ENCODE measurements at regions not wholly inside any gene's neighbourhood (a gene's known extent, or its start where the extent isn't known, plus 50 kb on each side); places are given as distances from the start of the nearest gene placed in this dataset.
"Not testable (repeated sequence)": the region's sequence is repeated elsewhere in the genome, so short reads cannot be mapped to it uniquely, and the experiment has no call there.

- no peak overlapping the region for H3K27ac ChIP-seq
- no peak for ATAC-seq
- no peaks in the 10 kb centered on the region for H3K27me3 ChIP-seq
- no peak for TF ChIP-seq CTCF (IDR thresholded peaks at IDR 0.05)
- H3K4me1 ChIP-seq, result no peaks in the 10 kb centered on the region
- intact Hi-C loops (cut with DNase I), result no loop called here
- H3K4me3 ChIP-seq, result no peak overlapping the region
- 83 to 88% methylated on average over 9 of the region's 9 CpGs for WGBS, 2 donors
- no peak for DNase-seq
- H3K9me3 ChIP-seq, result no peaks in the 10 kb centered on the region
- FAIRE-seq, result no peak
- no peaks in the 10 kb centered on the region for H3K36me3 ChIP-seq
Observed at GRCh38 chr17:77631307-77631706, 327.2 kb upstream of the TNRC6C start.

GRCh38 chr17:77632619-77633018, 325.9 kb upstream of the TNRC6C start:
- Histone ChIP-seq H3K9me3 (no peaks in the 10 kb centered on the region), H3K4me3 (no peak overlapping the region), H3K4me1 (no peaks in the 10 kb centered on the region), H3K27me3 (peaks cover 0 to 2% (median 0%) of the 10 kb centered on the region in 4 donors), H3K36me3 (no peaks in the 10 kb centered on the region), H3K27ac (no peak overlapping the region)
- intact Hi-C loops (cut with DNase I), result no loop called here
- DNase-seq (no peak), ATAC-seq (no peak), FAIRE-seq (no peak)
- no peak for TF ChIP-seq CTCF (IDR thresholded peaks at IDR 0.05)
- 62 to 68% methylated on average over 6 of the region's 6 CpGs for WGBS, 2 donors

- TF ChIP-seq CTCF (IDR thresholded peaks at IDR 0.05), result no peak
- Histone ChIP-seq H3K4me3 (no peak overlapping the region), H3K27me3 (peaks cover 0 to 2% (median 0%) of the 10 kb centered on the region in 4 donors), H3K36me3 (no peaks in the 10 kb centered on the region), H3K4me1 (no peaks in the 10 kb centered on the region), H3K27ac (no peak overlapping the region), H3K9me3 (no peaks in the 10 kb centered on the region)
- ATAC-seq, result no peak
- WGBS, 2 donors, result 49 to 53% methylated on average over 4 of the region's 4 CpGs
- intact Hi-C loops (cut with DNase I), result no loop called here
- no peak for FAIRE-seq
- no peak for DNase-seq
Observed at GRCh38 chr17:77634710-77635109, 323.8 kb upstream of the TNRC6C start.

GRCh38 chr17:77635176-77635575, 323.3 kb upstream of the TNRC6C start:
- 71 to 75% methylated on average over 4 of the region's 4 CpGs for WGBS, 2 donors
- peaks cover 0 to 2% (median 0%) of the 10 kb centered on the region in 4 donors for H3K27me3 ChIP-seq
- H3K4me3 ChIP-seq, result no peak overlapping the region
- DNase-seq (no peak), FAIRE-seq (no peak), ATAC-seq (no peak)
- no peak for TF ChIP-seq CTCF (IDR thresholded peaks at IDR 0.05)
- no peaks in the 10 kb centered on the region for H3K9me3 ChIP-seq
- intact Hi-C loops (cut with DNase I), result no loop called here
- no peaks in the 10 kb centered on the region for H3K4me1 ChIP-seq
- no peaks in the 10 kb centered on the region for H3K36me3 ChIP-seq
- H3K27ac ChIP-seq, result no peak overlapping the region

GRCh38 chr17:77635785-77636184, 322.7 kb upstream of the TNRC6C start:
- DNase-seq; H3K4me1 ChIP-seq; H3K36me3 ChIP-seq; H3K4me3 ChIP-seq; H3K27ac ChIP-seq; H3K27me3 ChIP-seq; H3K9me3 ChIP-seq; intact Hi-C loops (cut with DNase I); FAIRE-seq; ATAC-seq: not testable (repeated sequence)
- 53 to 59% methylated on average over 3 of the region's 3 CpGs for WGBS, 2 donors

Measured in pancreas (tissue), 10 donors.